ENCODE measurements at regions not wholly inside any gene's neighbourhood (a gene's known extent, or its start where the extent isn't known, plus 50 kb on each side); places are given as distances from the start of the nearest gene placed in this dataset.

- TF ChIP-seq REST (IDR thresholded peaks at IDR 0.05; ENCODE audit: borderline replicate concordance) (peak; percentile 62), REST (CRISPR knock-in tag; IDR thresholded peaks at IDR 0.05; ENCODE audit: low read depth) (no peak), USF2 (CRISPR knock-in tag; IDR thresholded peaks at IDR 0.05) (no peak), ZNF512 (tag; IDR thresholded peaks at IDR 0.05) (no peak), TEAD2 (tag; IDR thresholded peaks at IDR 0.05) (no peak), ADNP (tag; IDR thresholded peaks at IDR 0.05) (peak; percentile 52; the same call in 1 of the 2 replicates), ZNF507 (tag; conservative IDR thresholded peaks at IDR 0.05) (no peak), RB1 (IDR thresholded peaks at IDR 0.05; ENCODE audit: low read depth) (0 out of 2 replicates have a peak, but pooled peaks have one; percentile 20), MEIS2 (IDR thresholded peaks at IDR 0.05; ENCODE audit: partially characterized antibody) (no peak)
- TF ChIP-seq, protein P1, sequence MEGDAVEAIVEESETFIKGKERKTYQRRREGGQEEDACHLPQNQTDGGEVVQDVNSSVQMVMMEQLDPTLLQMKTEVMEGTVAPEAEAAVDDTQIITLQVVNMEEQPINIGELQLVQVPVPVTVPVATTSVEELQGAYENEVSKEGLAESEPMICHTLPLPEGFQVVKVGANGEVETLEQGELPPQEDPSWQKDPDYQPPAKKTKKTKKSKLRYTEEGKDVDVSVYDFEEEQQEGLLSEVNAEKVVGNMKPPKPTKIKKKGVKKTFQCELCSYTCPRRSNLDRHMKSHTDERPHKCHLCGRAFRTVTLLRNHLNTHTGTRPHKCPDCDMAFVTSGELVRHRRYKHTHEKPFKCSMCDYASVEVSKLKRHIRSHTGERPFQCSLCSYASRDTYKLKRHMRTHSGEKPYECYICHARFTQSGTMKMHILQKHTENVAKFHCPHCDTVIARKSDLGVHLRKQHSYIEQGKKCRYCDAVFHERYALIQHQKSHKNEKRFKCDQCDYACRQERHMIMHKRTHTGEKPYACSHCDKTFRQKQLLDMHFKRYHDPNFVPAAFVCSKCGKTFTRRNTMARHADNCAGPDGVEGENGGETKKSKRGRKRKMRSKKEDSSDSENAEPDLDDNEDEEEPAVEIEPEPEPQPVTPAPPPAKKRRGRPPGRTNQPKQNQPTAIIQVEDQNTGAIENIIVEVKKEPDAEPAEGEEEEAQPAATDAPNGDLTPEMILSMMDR (IDR thresholded peaks at IDR 0.05 in 2 of 3, conservative IDR thresholded peaks at IDR 0.05 in 1 of 3; ENCODE audit: insufficient read depth in 2 of 3, low read depth in 1 of 3, low read length in 3 of 3), result peak; percentile 72 to 74 (median 73)
- TF ChIP-seq, protein P2, sequence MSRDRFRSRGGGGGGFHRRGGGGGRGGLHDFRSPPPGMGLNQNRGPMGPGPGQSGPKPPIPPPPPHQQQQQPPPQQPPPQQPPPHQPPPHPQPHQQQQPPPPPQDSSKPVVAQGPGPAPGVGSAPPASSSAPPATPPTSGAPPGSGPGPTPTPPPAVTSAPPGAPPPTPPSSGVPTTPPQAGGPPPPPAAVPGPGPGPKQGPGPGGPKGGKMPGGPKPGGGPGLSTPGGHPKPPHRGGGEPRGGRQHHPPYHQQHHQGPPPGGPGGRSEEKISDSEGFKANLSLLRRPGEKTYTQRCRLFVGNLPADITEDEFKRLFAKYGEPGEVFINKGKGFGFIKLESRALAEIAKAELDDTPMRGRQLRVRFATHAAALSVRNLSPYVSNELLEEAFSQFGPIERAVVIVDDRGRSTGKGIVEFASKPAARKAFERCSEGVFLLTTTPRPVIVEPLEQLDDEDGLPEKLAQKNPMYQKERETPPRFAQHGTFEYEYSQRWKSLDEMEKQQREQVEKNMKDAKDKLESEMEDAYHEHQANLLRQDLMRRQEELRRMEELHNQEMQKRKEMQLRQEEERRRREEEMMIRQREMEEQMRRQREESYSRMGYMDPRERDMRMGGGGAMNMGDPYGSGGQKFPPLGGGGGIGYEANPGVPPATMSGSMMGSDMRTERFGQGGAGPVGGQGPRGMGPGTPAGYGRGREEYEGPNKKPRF (IDR thresholded peaks at IDR 0.05; ENCODE audit: low read depth, low read length), result no peak
Observed at GRCh38 chr6:40894962-40895799, 143.8 kb downstream of the UNC5CL start (continued).
